ENCODE measurements at regions not wholly inside any gene's neighbourhood (a gene's known extent, or its start where the extent isn't known, plus 50 kb on each side); places are given as distances from the start of the nearest gene placed in this dataset.
"Not testable (repeated sequence)": the region's sequence is repeated elsewhere in the genome, so short reads cannot be mapped to it uniquely, and the experiment has no call there.

DNA sequence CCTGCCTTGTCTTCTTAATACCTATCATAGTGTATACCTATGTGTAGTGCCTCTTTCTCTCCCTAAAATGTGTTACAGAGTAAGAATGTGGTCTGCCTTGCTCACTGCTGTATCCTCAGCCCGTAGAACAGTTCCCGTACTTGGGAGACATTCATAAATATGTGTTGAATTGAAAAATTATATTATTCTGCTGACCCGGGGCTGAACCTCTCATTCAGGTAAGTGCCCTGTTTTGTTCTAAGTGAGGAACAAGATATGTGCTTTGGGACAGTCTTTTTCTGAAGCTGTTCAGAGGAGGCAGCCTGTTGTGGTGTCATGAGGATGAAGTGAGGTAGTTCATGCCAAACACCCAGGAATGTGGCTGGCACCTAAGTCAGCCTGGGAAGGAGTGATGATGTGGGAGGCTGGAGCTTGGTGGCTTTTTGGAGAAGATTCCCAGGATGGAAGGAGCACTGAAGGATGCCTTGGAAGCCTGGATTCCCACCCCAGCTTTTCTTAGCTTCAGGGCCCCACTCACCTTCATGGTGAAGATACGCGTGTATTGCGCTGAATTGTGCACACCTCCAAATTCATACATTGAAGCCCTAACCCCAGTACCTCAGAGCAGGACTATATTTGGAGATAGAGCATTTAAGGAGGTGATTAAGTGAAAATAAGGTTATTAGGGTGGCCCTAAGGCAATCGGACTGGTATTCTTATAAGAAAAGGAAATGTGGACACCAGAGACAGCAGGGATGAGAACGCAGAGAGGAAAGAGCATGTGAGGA is 166.3 kb downstream of the DDX1 start:
- peaks cover 15% of the 10 kb centered on the region for H3K9me3 Mint-ChIP-seq (ENCODE audit: unreplicated experiment)
- no peak overlapping the region for H3K4me3 Mint-ChIP-seq (ENCODE audit: unreplicated experiment)
- no peak for TF ChIP-seq CTCF (IDR thresholded peaks at IDR 0.05; ENCODE audit: insufficient read depth, low read depth, low read length)
- no peak for TF ChIP-seq EZH2 (IDR thresholded peaks at IDR 0.05; ENCODE audit: insufficient read depth, low read length)

DNA sequence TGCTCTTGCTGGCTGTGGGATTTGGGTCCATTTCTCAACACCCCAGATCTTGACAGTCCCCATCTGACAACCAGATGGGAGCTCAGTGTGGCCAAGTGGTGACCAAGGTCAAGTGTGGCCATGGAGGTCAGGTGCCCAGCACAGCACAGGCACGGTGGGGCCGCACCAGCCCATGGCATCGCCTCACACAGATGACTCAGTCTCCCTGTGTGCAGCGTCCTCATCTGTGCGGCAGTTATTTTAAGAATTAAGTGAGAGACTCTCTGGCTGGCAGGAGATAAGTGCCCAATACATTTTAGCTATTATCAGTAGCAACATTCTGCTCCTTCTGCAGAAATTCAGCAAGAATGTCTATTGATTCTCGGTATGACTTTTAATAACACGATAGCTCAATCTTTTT is 167.2 kb downstream of the DDX1 start:
- H3K4me3 ChIP-seq (ENCODE audit: insufficient read depth, low read depth, low read length): no peak overlapping the region
- H2AFZ ChIP-seq (ENCODE audit: low read depth, low read length): no peak overlapping the region
- DNase-seq (ENCODE audit: low read depth) (no peak), FAIRE-seq (no peak)
- no peak for TF ChIP-seq CTCF (IDR thresholded peaks at IDR 0.05; ENCODE audit: insufficient read depth, low read depth, low read length)
- H3K4me2 ChIP-seq (ENCODE audit: low read length): no peak overlapping the region
- no peak overlapping the region for H3K27ac Mint-ChIP-seq (ENCODE audit: unreplicated experiment)
- H3K4me3 Mint-ChIP-seq (ENCODE audit: unreplicated experiment): no peak overlapping the region
- H3K9me3 ChIP-seq (ENCODE audit: insufficient read depth, low read depth, low read length): no peaks in the 10 kb centered on the region
- H3K79me2 ChIP-seq (ENCODE audit: insufficient read depth, low read length): no peaks in the 10 kb centered on the region
- H3K36me3 Mint-ChIP-seq (ENCODE audit: low read depth, unreplicated experiment): peaks cover 3% of the 10 kb centered on the region
- no peaks in the 10 kb centered on the region for H3K27me3 ChIP-seq (ENCODE audit: insufficient read depth, low read length)
- no peaks in the 10 kb centered on the region for H4K20me1 ChIP-seq (ENCODE audit: insufficient read depth, low read length)
- H3K27ac ChIP-seq (ENCODE audit: low read depth, low read length): no peak overlapping the region
- no peak overlapping the region for H3K9ac ChIP-seq (ENCODE audit: low read length)
- H3K4me1 Mint-ChIP-seq (ENCODE audit: low read depth, unreplicated experiment): peaks cover 3% of the 10 kb centered on the region
- no peaks in the 10 kb centered on the region for H3K4me1 ChIP-seq (ENCODE audit: insufficient read depth, low read length)
- no peaks in the 10 kb centered on the region for H3K36me3 ChIP-seq (ENCODE audit: insufficient read depth, low read length)
- peaks cover 8% of the 10 kb centered on the region for H3K27me3 Mint-ChIP-seq (ENCODE audit: low read depth, unreplicated experiment)
- peaks cover 16% of the 10 kb centered on the region for H3K9me3 Mint-ChIP-seq (ENCODE audit: unreplicated experiment)

More for the DNA sequence above, 166.3 kb downstream of the DDX1 start:
- H3K36me3 Mint-ChIP-seq (ENCODE audit: low read depth, unreplicated experiment): peaks cover 3% of the 10 kb centered on the region
- Histone ChIP-seq H2AFZ (ENCODE audit: low read depth, low read length) (no peak overlapping the region), H3K27ac (ENCODE audit: low read depth, low read length) (no peak overlapping the region), H3K9me3 (ENCODE audit: insufficient read depth, low read depth, low read length) (no peaks in the 10 kb centered on the region), H3K9ac (ENCODE audit: low read length) (no peak overlapping the region), H3K4me3 (ENCODE audit: insufficient read depth, low read depth, low read length) (no peak overlapping the region), H3K27me3 (ENCODE audit: insufficient read depth, low read length) (no peaks in the 10 kb centered on the region), H3K4me1 (ENCODE audit: insufficient read depth, low read length) (no peaks in the 10 kb centered on the region), H3K4me2 (ENCODE audit: low read length) (no peak overlapping the region), H3K36me3 (ENCODE audit: insufficient read depth, low read length) (no peaks in the 10 kb centered on the region), H3K79me2 (ENCODE audit: insufficient read depth, low read length) (no peaks in the 10 kb centered on the region), H4K20me1 (ENCODE audit: insufficient read depth, low read length) (no peaks in the 10 kb centered on the region)
- DNase-seq (ENCODE audit: low read depth) (no peak), FAIRE-seq (no peak)
- no peak overlapping the region for H3K27ac Mint-ChIP-seq (ENCODE audit: unreplicated experiment)
- no peaks in the 10 kb centered on the region for H3K4me1 Mint-ChIP-seq (ENCODE audit: low read depth, unreplicated experiment)
- H3K27me3 Mint-ChIP-seq (ENCODE audit: low read depth, unreplicated experiment): peaks cover 8% of the 10 kb centered on the region

- FAIRE-seq (no peak), DNase-seq (ENCODE audit: low read depth) (no peak)
- Histone ChIP-seq H3K36me3 (ENCODE audit: insufficient read depth, low read length) (no peaks in the 10 kb centered on the region), H2AFZ (ENCODE audit: low read depth, low read length) (no peak overlapping the region), H4K20me1 (ENCODE audit: insufficient read depth, low read length) (no peaks in the 10 kb centered on the region), H3K9ac (ENCODE audit: low read length) (no peak overlapping the region), H3K4me1 (ENCODE audit: insufficient read depth, low read length) (no peaks in the 10 kb centered on the region), H3K4me3 (ENCODE audit: insufficient read depth, low read depth, low read length) (no peak overlapping the region), H3K27ac (ENCODE audit: low read depth, low read length) (no peak overlapping the region), H3K9me3 (ENCODE audit: insufficient read depth, low read depth, low read length) (no peaks in the 10 kb centered on the region), H3K27me3 (ENCODE audit: insufficient read depth, low read length) (no peaks in the 10 kb centered on the region), H3K4me2 (ENCODE audit: low read length) (no peak overlapping the region), H3K79me2 (ENCODE audit: insufficient read depth, low read length) (no peaks in the 10 kb centered on the region)
- TF ChIP-seq CTCF (IDR thresholded peaks at IDR 0.05; ENCODE audit: insufficient read depth, low read depth, low read length) (no peak), EZH2 (IDR thresholded peaks at IDR 0.05; ENCODE audit: insufficient read depth, low read length) (no peak)
- Mint-ChIP-seq H3K4me1 (ENCODE audit: low read depth, unreplicated experiment) (peaks cover 3% of the 10 kb centered on the region), H3K4me3 (ENCODE audit: unreplicated experiment) (no peak overlapping the region), H3K27me3 (ENCODE audit: low read depth, unreplicated experiment) (peaks cover 8% of the 10 kb centered on the region), H3K27ac (ENCODE audit: unreplicated experiment) (no peak overlapping the region), H3K9me3 (ENCODE audit: unreplicated experiment) (peaks cover 14% of the 10 kb centered on the region), H3K36me3 (ENCODE audit: low read depth, unreplicated experiment) (peaks cover 3% of the 10 kb centered on the region)
Observed at GRCh38 chr2:15759385-15759784, 167.7 kb downstream of the DDX1 start.

- not testable (repeated sequence) for H3K4me2 ChIP-seq (ENCODE audit: low read length); FAIRE-seq; H3K4me1 Mint-ChIP-seq (ENCODE audit: low read depth, unreplicated experiment); H2AFZ ChIP-seq (ENCODE audit: low read depth, low read length); H3K4me3 ChIP-seq (ENCODE audit: insufficient read depth, low read depth, low read length); H3K27ac Mint-ChIP-seq (ENCODE audit: unreplicated experiment); H3K36me3 ChIP-seq (ENCODE audit: insufficient read depth, low read length); H3K9me3 ChIP-seq (ENCODE audit: insufficient read depth, low read depth, low read length); H3K27ac ChIP-seq (ENCODE audit: low read depth, low read length); H4K20me1 ChIP-seq (ENCODE audit: insufficient read depth, low read length); H3K4me3 Mint-ChIP-seq (ENCODE audit: unreplicated experiment); H3K27me3 ChIP-seq (ENCODE audit: insufficient read depth, low read length); H3K79me2 ChIP-seq (ENCODE audit: insufficient read depth, low read length); H3K27me3 Mint-ChIP-seq (ENCODE audit: low read depth, unreplicated experiment); H3K4me1 ChIP-seq (ENCODE audit: insufficient read depth, low read length); DNase-seq (ENCODE audit: low read depth); H3K36me3 Mint-ChIP-seq (ENCODE audit: low read depth, unreplicated experiment); H3K9ac ChIP-seq (ENCODE audit: low read length)
- peaks cover 14% of the 10 kb centered on the region for H3K9me3 Mint-ChIP-seq (ENCODE audit: unreplicated experiment)
Observed at GRCh38 chr2:15759791-15760190, 168.1 kb downstream of the DDX1 start.

Measured in astrocyte (in vitro differentiated cells and primary cell).